ENCODE measurements at regions not wholly inside any gene's neighbourhood (a gene's known extent, or its start where the extent isn't known, plus 50 kb on each side); places are given as distances from the start of the nearest gene placed in this dataset.

DNA sequence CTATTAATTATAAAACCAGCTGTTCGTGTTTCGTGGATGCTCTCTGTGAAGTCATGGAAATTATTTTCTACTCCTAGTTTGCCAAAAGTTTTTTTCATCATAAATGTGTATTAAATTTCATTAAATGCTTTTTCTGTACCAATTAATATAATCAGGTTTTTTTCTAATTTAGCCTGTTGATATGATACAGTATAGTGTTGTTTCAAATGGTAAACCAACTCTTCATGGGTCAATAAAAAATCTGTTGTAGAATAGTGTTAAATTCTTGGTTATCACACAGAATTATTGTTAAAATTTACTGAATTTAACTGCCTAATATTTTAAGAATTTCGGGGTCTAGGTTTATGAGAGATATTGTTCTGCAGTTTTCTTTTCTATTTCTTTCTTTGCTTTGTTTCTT, 505.9 kb upstream of the MANEA start:
- TF ChIP-seq, protein P1, sequence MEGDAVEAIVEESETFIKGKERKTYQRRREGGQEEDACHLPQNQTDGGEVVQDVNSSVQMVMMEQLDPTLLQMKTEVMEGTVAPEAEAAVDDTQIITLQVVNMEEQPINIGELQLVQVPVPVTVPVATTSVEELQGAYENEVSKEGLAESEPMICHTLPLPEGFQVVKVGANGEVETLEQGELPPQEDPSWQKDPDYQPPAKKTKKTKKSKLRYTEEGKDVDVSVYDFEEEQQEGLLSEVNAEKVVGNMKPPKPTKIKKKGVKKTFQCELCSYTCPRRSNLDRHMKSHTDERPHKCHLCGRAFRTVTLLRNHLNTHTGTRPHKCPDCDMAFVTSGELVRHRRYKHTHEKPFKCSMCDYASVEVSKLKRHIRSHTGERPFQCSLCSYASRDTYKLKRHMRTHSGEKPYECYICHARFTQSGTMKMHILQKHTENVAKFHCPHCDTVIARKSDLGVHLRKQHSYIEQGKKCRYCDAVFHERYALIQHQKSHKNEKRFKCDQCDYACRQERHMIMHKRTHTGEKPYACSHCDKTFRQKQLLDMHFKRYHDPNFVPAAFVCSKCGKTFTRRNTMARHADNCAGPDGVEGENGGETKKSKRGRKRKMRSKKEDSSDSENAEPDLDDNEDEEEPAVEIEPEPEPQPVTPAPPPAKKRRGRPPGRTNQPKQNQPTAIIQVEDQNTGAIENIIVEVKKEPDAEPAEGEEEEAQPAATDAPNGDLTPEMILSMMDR (IDR thresholded peaks at IDR 0.05; ENCODE audit: control insufficient read depth, insufficient read depth, low read depth, low read length, missing control alignments), result no peak
- no peak for DNase-seq (ENCODE audit: low read depth)
- no peak overlapping the region for H3K4me3 ChIP-seq (ENCODE audit: control insufficient read depth, low read depth, low read length)

DNA sequence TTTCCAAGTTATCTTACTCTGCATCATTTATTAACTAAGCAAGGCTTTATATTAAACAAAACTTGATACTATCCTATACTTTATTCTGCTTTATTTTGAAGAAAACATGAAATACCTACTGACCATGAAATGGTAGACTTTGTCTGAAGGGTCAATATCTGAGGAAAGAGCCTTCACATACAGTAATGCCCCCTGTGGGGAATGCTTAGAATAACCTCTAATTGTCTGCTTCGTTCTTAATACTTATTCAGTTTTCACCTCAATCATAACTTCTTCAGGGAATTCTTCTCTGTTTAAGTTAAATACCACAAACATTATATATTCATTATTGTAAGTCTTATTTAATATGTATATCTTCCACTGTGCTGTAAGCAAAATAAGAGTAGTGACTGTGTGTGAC, 498.9 kb upstream of the MANEA start:
- no peak for DNase-seq (ENCODE audit: low read depth)
- H3K4me3 ChIP-seq (ENCODE audit: control insufficient read depth, low read depth, low read length), result no peak overlapping the region
- TF ChIP-seq, protein P1 (IDR thresholded peaks at IDR 0.05; ENCODE audit: control insufficient read depth, insufficient read depth, low read depth, low read length, missing control alignments), result no peak

DNA sequence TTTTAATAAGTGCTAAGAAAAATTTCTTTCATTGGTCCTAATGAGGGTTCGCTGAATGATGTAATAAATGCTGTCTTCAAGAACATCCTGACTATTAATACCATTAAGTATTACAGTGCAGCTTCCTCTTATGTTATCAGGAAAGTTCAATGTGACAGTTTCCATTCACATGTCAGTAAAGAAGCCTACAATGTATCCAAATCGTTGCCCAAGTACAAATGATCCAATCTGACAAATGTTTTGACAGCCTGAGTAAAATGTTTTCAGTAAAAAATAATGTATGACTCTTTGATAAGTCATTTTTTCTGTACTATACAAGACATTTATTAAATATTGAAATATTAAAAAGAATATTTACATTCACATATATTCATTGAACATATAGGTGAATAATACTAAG, 496.1 kb upstream of the MANEA start:
- TF ChIP-seq, protein P1 (IDR thresholded peaks at IDR 0.05; ENCODE audit: control insufficient read depth, insufficient read depth, low read depth, low read length, missing control alignments), result no peak
- H3K4me3 ChIP-seq (ENCODE audit: control insufficient read depth, low read depth, low read length), result no peak overlapping the region
- DNase-seq (ENCODE audit: low read depth), result no peak

DNA sequence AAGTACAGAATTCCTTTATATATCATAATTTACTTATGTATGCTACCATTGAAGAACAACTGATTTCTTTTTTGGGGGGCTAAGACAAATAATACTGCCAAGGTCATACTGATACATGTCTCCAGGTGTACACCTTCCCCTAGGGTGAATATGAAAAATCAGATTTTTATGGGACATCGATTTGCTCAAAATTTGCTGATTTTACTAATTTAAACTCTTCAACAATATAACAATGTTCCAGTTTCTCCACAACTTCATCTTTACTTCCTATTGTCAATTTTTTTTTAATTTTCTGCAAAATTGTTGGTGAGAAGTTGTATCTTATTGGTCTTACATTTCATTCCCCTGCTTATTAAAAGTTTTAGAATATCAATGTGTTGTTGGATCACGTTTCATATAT, 495.4 kb upstream of the MANEA start:
- no peak for DNase-seq (ENCODE audit: low read depth)
- TF ChIP-seq, protein P1 (IDR thresholded peaks at IDR 0.05; ENCODE audit: control insufficient read depth, insufficient read depth, low read depth, low read length, missing control alignments), result no peak
- no peak overlapping the region for H3K4me3 ChIP-seq (ENCODE audit: control insufficient read depth, low read depth, low read length)

DNA sequence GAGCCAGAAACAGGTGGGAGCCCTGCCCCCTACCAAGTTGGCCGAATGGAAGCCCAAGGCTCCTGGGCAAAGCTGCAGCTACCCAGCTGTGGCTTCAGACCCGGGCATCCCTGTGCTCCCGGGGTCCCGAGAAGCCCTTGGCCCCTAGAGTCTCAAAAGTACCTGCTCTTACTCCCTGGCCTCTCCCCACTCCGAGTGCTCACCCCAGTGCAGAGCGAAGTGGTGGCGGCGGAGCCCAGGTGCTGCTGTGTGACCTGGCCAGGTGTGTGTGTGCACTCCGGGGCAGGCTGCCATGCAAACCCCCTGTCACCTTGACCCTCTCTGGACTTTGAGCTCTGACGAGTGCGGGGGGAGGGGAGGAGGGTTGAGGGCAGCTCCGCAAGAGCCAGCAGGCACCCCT, 493.8 kb upstream of the MANEA start:
- TF ChIP-seq, protein P1 (IDR thresholded peaks at IDR 0.05; ENCODE audit: control insufficient read depth, insufficient read depth, low read depth, low read length, missing control alignments), result no peak
- DNase-seq (ENCODE audit: low read depth), result no peak
- no peak overlapping the region for H3K4me3 ChIP-seq (ENCODE audit: control insufficient read depth, low read depth, low read length)

DNA sequence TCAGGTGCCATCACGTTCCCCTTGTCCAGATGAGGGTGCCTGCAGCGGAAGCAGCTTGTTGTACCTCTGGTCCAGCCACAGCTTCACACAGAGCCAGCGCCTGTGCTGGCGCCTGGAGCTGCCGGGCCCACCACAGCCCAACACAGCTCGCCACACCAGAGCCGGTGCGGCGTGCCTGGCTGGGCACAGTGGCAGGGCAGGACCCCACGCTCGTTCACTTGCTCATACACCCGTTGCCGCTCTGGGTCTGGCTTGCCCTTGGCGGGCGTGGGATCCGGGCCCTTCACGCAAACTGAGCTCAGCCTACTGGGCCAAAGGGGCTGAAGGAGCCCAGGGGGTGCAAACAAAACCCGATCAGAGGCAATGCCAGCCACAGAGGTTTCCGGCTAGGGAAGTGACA, 492.5 kb upstream of the MANEA start:
- no peak overlapping the region for H3K4me3 ChIP-seq (ENCODE audit: control insufficient read depth, low read depth, low read length)
- no peak for DNase-seq (ENCODE audit: low read depth)
- TF ChIP-seq, protein P1 (IDR thresholded peaks at IDR 0.05; ENCODE audit: control insufficient read depth, insufficient read depth, low read depth, low read length, missing control alignments), result no peak

Data from AG09309 (cell line).